ENCODE measurements at regions not wholly inside any gene's neighbourhood (a gene's known extent, or its start where the extent isn't known, plus 50 kb on each side); places are given as distances from the start of the nearest gene placed in this dataset.

GRCh38 chr7:50153995-50154394 lies 60.9 kb upstream of the ZPBP start:
- H3K4me1 ChIP-seq (ENCODE audit: insufficient read depth) = no peaks in the 10 kb centered on the region
- no peak for DNase-seq (ENCODE audit: low spot score)
- no peaks in the 10 kb centered on the region for H3K36me3 ChIP-seq (replicated peaks; ENCODE audit: insufficient read depth, low read depth)
- no peak overlapping the region for H3K27ac ChIP-seq
- TF ChIP-seq EZH2 (IDR thresholded peaks at IDR 0.05; ENCODE audit: borderline replicate concordance) (no peak), CTCF (IDR thresholded peaks at IDR 0.05; ENCODE audit: poor library complexity) (no peak), EZH2phosphoT487 (IDR thresholded peaks at IDR 0.05; ENCODE audit: low read depth, severe bottlenecking, unreplicated experiment) (no peak)
- no peaks in the 10 kb centered on the region for H4K20me1 ChIP-seq (ENCODE audit: insufficient read depth, poor library complexity, severe bottlenecking)
- H3K9me2 ChIP-seq (replicated peaks; ENCODE audit: insufficient read depth) = no peaks in the 10 kb centered on the region
- H3K9me3 ChIP-seq (ENCODE audit: low read depth) = no peaks in the 10 kb centered on the region
- H3K4me2 ChIP-seq = no peak overlapping the region
- H2AFZ ChIP-seq = no peak overlapping the region
- no peaks in the 10 kb centered on the region for H3K79me2 ChIP-seq
- H3K4me3 ChIP-seq = no peak overlapping the region
- WGBS (ENCODE audit: low lambda C conversion rate, missing lambda C conversion rate) = 95% methylated on average over 6 of the region's 6 CpGs
- no peaks in the 10 kb centered on the region for H3K27me3 ChIP-seq

- no peak overlapping the region for H2AFZ ChIP-seq
- TF ChIP-seq EZH2 (IDR thresholded peaks at IDR 0.05; ENCODE audit: borderline replicate concordance) (no peak), CTCF (IDR thresholded peaks at IDR 0.05; ENCODE audit: poor library complexity) (no peak), EZH2phosphoT487 (IDR thresholded peaks at IDR 0.05; ENCODE audit: low read depth, severe bottlenecking, unreplicated experiment) (no peak)
- H4K20me1 ChIP-seq (ENCODE audit: insufficient read depth, poor library complexity, severe bottlenecking) = no peaks in the 10 kb centered on the region
- DNase-seq (ENCODE audit: low spot score) = no peak
- H3K27me3 ChIP-seq = no peaks in the 10 kb centered on the region
- no peaks in the 10 kb centered on the region for H3K79me2 ChIP-seq
- no peaks in the 10 kb centered on the region for H3K9me3 ChIP-seq (ENCODE audit: low read depth)
- no peaks in the 10 kb centered on the region for H3K4me1 ChIP-seq (ENCODE audit: insufficient read depth)
- H3K36me3 ChIP-seq (replicated peaks; ENCODE audit: insufficient read depth, low read depth) = no peaks in the 10 kb centered on the region
- H3K4me2 ChIP-seq = no peak overlapping the region
- H3K9me2 ChIP-seq (replicated peaks; ENCODE audit: insufficient read depth) = no peaks in the 10 kb centered on the region
- H3K4me3 ChIP-seq = no peak overlapping the region
- H3K27ac ChIP-seq = no peak overlapping the region
These were observed 60.1 kb upstream of the ZPBP start for GRCh38 chr7:50153148-50153547.

DNA sequence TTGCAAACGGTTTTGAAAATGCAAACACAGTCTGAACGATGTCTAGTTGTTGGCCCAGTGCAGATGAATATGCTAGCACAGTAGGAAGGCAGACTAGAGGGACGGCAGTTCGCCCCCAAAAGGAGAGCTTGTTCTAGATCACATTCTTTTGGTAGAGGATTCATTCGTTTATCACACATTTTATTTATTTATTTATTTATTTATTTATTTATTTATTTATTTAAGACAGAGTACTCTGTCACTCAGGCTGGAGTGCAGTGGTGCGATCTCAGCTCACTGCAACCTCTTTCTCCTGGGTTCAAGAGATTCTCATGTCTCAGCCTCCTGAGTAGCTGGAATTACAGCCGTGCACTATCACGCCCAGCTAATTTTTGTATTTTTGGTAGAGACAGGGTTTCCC lies 59.4 kb upstream of the ZPBP start:
- 89% methylated on average over 8 of the region's 8 CpGs for WGBS (ENCODE audit: low lambda C conversion rate, missing lambda C conversion rate)
- TF ChIP-seq EZH2phosphoT487 (IDR thresholded peaks at IDR 0.05; ENCODE audit: low read depth, severe bottlenecking, unreplicated experiment) (no peak), CTCF (IDR thresholded peaks at IDR 0.05; ENCODE audit: poor library complexity) (no peak), EZH2 (IDR thresholded peaks at IDR 0.05; ENCODE audit: borderline replicate concordance) (no peak)
- no peak overlapping the region for H3K4me2 ChIP-seq
- H3K36me3 ChIP-seq (replicated peaks; ENCODE audit: insufficient read depth, low read depth) = no peaks in the 10 kb centered on the region
- no peaks in the 10 kb centered on the region for H3K9me2 ChIP-seq (replicated peaks; ENCODE audit: insufficient read depth)
- H2AFZ ChIP-seq = no peak overlapping the region
- DNase-seq (ENCODE audit: low spot score) = no peak
- H3K9me3 ChIP-seq (ENCODE audit: low read depth) = no peaks in the 10 kb centered on the region
- H3K4me1 ChIP-seq (ENCODE audit: insufficient read depth) = no peaks in the 10 kb centered on the region
- no peaks in the 10 kb centered on the region for H4K20me1 ChIP-seq (ENCODE audit: insufficient read depth, poor library complexity, severe bottlenecking)
- no peaks in the 10 kb centered on the region for H3K79me2 ChIP-seq
- no peak overlapping the region for H3K27ac ChIP-seq
- no peaks in the 10 kb centered on the region for H3K27me3 ChIP-seq
- H3K4me3 ChIP-seq = no peak overlapping the region

DNA sequence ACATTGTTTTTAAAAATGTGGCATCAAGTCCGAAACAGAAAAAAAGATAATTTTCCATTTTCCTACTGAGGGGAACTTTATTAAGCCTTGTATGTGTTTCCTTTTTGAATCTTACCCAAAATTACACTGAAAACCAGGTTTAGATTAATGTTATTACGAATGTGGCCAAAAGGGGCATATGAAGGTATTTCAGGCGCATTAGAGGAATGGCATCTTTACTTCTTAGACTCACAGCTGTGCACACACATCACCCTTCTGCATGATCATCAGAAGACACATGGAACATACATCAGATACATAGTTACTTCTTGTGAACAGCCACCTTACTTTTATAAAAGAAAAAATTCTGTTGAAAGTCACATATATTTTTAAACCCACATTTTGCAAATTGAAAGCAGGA lies 58.6 kb upstream of the ZPBP start:
- H2AFZ ChIP-seq = no peak overlapping the region
- H3K79me2 ChIP-seq = no peaks in the 10 kb centered on the region
- DNase-seq (ENCODE audit: low spot score) = no peak
- TF ChIP-seq EZH2phosphoT487 (IDR thresholded peaks at IDR 0.05; ENCODE audit: low read depth, severe bottlenecking, unreplicated experiment) (no peak), EZH2 (IDR thresholded peaks at IDR 0.05; ENCODE audit: borderline replicate concordance) (no peak), CTCF (IDR thresholded peaks at IDR 0.05; ENCODE audit: poor library complexity) (no peak)
- H3K27ac ChIP-seq = no peak overlapping the region
- no peaks in the 10 kb centered on the region for H3K9me3 ChIP-seq (ENCODE audit: low read depth)
- no peaks in the 10 kb centered on the region for H3K4me1 ChIP-seq (ENCODE audit: insufficient read depth)
- H3K27me3 ChIP-seq = no peaks in the 10 kb centered on the region
- WGBS (ENCODE audit: low lambda C conversion rate, missing lambda C conversion rate) = 79% methylated on average over 3 of the region's 3 CpGs
- H3K9me2 ChIP-seq (replicated peaks; ENCODE audit: insufficient read depth) = no peaks in the 10 kb centered on the region
- no peak overlapping the region for H3K4me3 ChIP-seq
- H4K20me1 ChIP-seq (ENCODE audit: insufficient read depth, poor library complexity, severe bottlenecking) = no peaks in the 10 kb centered on the region
- no peaks in the 10 kb centered on the region for H3K36me3 ChIP-seq (replicated peaks; ENCODE audit: insufficient read depth, low read depth)
- no peak overlapping the region for H3K4me2 ChIP-seq

Measured in hepatocyte (in vitro differentiated cells).